Naive B cell (primary cell): ENCODE measurements at regions not wholly inside any gene's neighbourhood (a gene's known extent, or its start where the extent isn't known, plus 50 kb on each side); places are given as distances from the start of the nearest gene placed in this dataset.
"Not testable (repeated sequence)": the region's sequence is repeated elsewhere in the genome, so short reads cannot be mapped to it uniquely, and the experiment has no call there.

Experiments
- ATAC-seq, 2 donors: fragments of 150-1000 bp; cut with Tn5 transposase; 2 replicates each; pipeline ENCODE4 v1.10.0; 2021; ENCODE audit warnings: low read depth in 2 of 2, mild to moderate bottlenecking in 2 of 2, moderate library complexity in 2 of 2
- DNase-seq: peaks from one replicate; pipeline ENCODE4 v3.0.0; 2022
- H3K27ac Mint-ChIP-seq, 6 donors: one replicate each; pipeline ENCODE4 v1.8.0; 2020 to 2022; ENCODE audit warnings: mild to moderate bottlenecking in 6 of 6, mixed read lengths in 6 of 6, moderate library complexity in 5 of 6, inconsistent platforms in 2 of 6
- H3K27me3 Mint-ChIP-seq, 3 donors: one replicate each; pipeline ENCODE4 v1.8.0; 2021 to 2022; ENCODE audit warnings: mixed read lengths in 3 of 3, mild to moderate bottlenecking in 1 of 3
- H3K36me3 Mint-ChIP-seq, 2 donors: one replicate each; pipeline ENCODE4 v1.8.0; 2020 to 2022; ENCODE audit warnings: mixed read lengths in 2 of 2, inconsistent platforms in 1 of 2, mild to moderate bottlenecking in 1 of 2
- H3K4me1 Mint-ChIP-seq, 3 donors: one replicate each; pipeline ENCODE4 v1.8.0; 2020 to 2022; ENCODE audit warnings: mixed read lengths in 3 of 3, inconsistent platforms in 1 of 3, mild to moderate bottlenecking in 1 of 3, moderate library complexity in 1 of 3
- H3K4me3 Mint-ChIP-seq, 8 donors: one replicate each; pipeline ENCODE4 v1.8.0; 2020 to 2022; ENCODE audit warnings: mild to moderate bottlenecking in 8 of 8, mixed read lengths in 8 of 8, moderate library complexity in 8 of 8, inconsistent platforms in 2 of 8
- H3K9me3 Mint-ChIP-seq, 7 donors: one replicate each; pipeline ENCODE4 v1.8.0; 2020 to 2022; ENCODE audit warnings: mixed read lengths in 7 of 7, mild to moderate bottlenecking in 5 of 7, inconsistent platforms in 2 of 7, moderate library complexity in 1 of 7

DNA sequence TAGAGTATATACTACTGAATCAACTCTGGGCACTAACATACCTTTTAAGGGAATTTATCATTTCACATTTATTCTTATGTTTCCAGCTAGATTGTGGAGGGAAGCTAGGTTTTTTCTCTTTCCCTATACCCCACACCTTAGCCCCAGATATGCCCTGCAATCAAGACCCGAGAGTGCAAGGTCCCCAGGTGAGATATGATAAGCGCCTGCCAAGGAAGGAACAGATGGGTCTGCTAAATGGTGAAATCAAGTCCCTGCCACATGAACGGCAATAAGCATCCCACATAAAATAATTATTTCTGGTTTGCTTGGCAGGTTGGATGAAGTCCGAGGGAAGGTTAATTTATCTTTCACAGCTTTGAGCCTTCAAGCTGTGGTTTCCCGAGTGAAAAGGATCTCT lies 195.5 kb downstream of the TOX3 start:
- H3K27ac Mint-ChIP-seq = no peak overlapping the region
- no peaks in the 10 kb centered on the region for H3K4me1 Mint-ChIP-seq
- peaks cover 0 to 10% (median 4%) of the 10 kb centered on the region in 7 donors for H3K9me3 Mint-ChIP-seq
- H3K27me3 Mint-ChIP-seq = no peaks in the 10 kb centered on the region
- no peak overlapping the region for H3K4me3 Mint-ChIP-seq
- H3K36me3 Mint-ChIP-seq = no peaks in the 10 kb centered on the region
- DNase-seq = no peak
- no peak for ATAC-seq

DNA sequence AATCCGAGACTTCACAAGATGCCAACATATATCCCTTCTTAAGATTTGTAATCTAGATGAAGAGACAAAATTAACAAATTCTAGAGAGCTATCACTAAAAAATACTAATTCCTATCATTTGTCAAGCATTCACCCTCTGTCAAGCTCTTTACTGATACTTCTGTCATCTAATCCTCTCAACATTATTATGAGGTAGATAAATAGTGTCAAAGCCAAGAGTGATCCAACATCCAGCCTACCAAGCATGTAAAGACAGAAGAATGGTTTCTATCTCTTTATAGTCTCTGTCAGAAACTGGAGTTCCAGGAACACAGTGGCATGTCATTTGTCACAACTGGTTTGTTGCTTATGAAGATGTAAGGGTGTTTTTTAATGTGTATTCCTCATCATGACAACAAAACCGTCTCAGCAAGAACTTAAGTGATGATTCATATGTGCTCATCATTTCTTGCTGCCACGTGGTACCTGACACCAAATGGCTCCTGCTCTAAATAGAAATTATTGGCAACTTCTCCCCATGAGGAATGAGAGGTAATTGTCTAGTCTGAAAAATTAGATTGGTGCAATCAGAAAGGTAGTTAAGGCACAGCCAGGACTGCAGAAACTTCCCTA lies 196.8 kb downstream of the TOX3 start:
- no peaks in the 10 kb centered on the region for H3K4me1 Mint-ChIP-seq
- H3K36me3 Mint-ChIP-seq = no peaks in the 10 kb centered on the region
- no peaks in the 10 kb centered on the region for H3K27me3 Mint-ChIP-seq
- ATAC-seq (no peak), DNase-seq (no peak)
- H3K9me3 Mint-ChIP-seq = peaks cover 0 to 10% (median 2%) of the 10 kb centered on the region in 7 donors
- no peak overlapping the region for H3K27ac Mint-ChIP-seq
- no peak overlapping the region for H3K4me3 Mint-ChIP-seq

DNA sequence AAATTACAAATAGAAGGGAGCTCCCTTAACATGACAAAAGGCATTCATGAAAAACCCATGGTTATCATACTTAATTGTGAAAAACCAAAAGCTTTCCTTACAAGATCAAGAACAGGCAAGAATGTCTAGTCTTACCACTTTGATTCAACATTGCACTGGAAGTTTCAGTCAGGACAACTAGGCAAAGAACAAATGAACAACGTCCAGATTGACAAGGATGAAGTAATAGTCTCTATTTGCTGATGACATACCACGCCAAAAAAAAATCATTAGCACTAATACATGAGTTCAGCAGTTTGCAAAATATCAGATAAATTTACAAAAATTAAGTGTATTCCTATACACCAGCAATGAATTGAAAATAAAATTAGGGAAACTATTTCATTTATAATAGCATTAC lies 200.2 kb downstream of the TOX3 start:
- ATAC-seq (no peak), DNase-seq (no peak)
- H3K9me3 Mint-ChIP-seq = peaks cover 0 to 8% (median 4%) of the 10 kb centered on the region in 7 donors
- H3K4me3 Mint-ChIP-seq = no peak overlapping the region
- no peaks in the 10 kb centered on the region for H3K36me3 Mint-ChIP-seq
- H3K27ac Mint-ChIP-seq = no peak overlapping the region
- no peaks in the 10 kb centered on the region for H3K27me3 Mint-ChIP-seq
- H3K4me1 Mint-ChIP-seq = no peaks in the 10 kb centered on the region

DNA sequence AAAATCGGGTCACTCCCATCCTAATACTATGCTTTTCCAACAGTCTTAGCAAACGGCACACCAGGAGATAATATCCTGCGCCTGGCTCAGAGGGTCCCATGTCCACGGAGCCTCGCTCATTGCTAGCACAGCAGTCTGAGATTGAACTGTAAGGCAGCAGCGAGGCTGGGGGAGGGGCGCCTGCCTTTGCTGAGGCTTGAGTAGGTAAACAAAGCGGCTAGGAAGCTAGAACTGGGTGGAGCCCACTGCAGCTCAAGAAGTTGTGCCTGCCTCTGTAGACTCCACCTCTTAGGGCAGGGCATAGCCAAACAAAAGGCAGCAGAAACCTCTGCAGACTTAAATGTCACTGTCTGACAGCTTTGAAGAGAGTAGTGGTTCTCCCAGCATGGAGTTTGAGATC lies 213.3 kb downstream of the TOX3 start:
- not testable (repeated sequence) for DNase-seq, ATAC-seq, H3K36me3 Mint-ChIP-seq, H3K4me1 Mint-ChIP-seq, H3K4me3 Mint-ChIP-seq, H3K27me3 Mint-ChIP-seq, H3K27ac Mint-ChIP-seq
- peaks cover 0 to 26% (median 19%) of the 10 kb centered on the region in 7 donors for H3K9me3 Mint-ChIP-seq

GRCh38 chr16:52320930-52321439 lies 226.0 kb downstream of the TOX3 start:
- no peak for DNase-seq
- Mint-ChIP-seq H3K9me3 (peaks cover 4 to 16% (median 9%) of the 10 kb centered on the region in 7 donors), H3K4me3 (no peak overlapping the region), H3K27ac (no peak overlapping the region), H3K27me3 (no peaks in the 10 kb centered on the region), H3K36me3 (no peaks in the 10 kb centered on the region), H3K4me1 (no peaks in the 10 kb centered on the region)
- no peak for ATAC-seq

GRCh38 chr16:52318302-52319009 lies 228.5 kb downstream of the TOX3 start:
- Mint-ChIP-seq H3K4me3 (no peak overlapping the region), H3K27ac (no peak overlapping the region), H3K9me3 (peaks cover 0 to 23% (median 9%) of the 10 kb centered on the region in 7 donors), H3K36me3 (no peaks in the 10 kb centered on the region), H3K27me3 (no peaks in the 10 kb centered on the region), H3K4me1 (no peaks in the 10 kb centered on the region)
- no peak for DNase-seq
- no peak for ATAC-seq

GRCh38 chr16:52316241-52316640 lies 230.7 kb downstream of the TOX3 start:
- no peak overlapping the region for H3K27ac Mint-ChIP-seq
- ATAC-seq (no peak), DNase-seq (no peak)
- H3K27me3 Mint-ChIP-seq = no peaks in the 10 kb centered on the region
- no peak overlapping the region for H3K4me3 Mint-ChIP-seq
- H3K36me3 Mint-ChIP-seq = no peaks in the 10 kb centered on the region
- no peaks in the 10 kb centered on the region for H3K4me1 Mint-ChIP-seq
- H3K9me3 Mint-ChIP-seq = peaks cover 0 to 13% (median 4%) of the 10 kb centered on the region in 7 donors

DNA sequence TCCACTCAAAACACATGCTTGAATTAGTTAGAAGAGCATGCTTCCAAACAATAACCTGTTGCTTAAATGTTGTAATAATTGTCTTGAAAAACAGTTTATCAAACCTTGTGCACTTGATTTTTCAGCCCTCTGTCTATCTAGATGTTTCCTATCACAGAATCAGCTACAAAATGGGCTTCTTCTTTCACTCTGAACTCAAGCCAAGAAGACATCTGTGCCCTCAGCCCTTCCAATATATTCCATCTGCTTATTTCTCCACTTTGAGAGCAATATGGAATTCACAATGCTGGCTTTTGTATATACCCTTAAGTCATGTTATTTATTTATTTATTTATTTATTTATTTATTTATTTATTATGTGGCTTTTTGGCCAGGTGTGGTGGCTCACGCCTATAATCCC lies 234.2 kb downstream of the TOX3 start:
- no peaks in the 10 kb centered on the region for H3K4me1 Mint-ChIP-seq
- H3K27ac Mint-ChIP-seq = no peak overlapping the region
- DNase-seq (no peak), ATAC-seq (no peak)
- H3K27me3 Mint-ChIP-seq = no peaks in the 10 kb centered on the region
- H3K36me3 Mint-ChIP-seq = no peaks in the 10 kb centered on the region
- H3K9me3 Mint-ChIP-seq = peaks cover 0 to 8% (median 4%) of the 10 kb centered on the region in 7 donors
- H3K4me3 Mint-ChIP-seq = no peak overlapping the region

DNA sequence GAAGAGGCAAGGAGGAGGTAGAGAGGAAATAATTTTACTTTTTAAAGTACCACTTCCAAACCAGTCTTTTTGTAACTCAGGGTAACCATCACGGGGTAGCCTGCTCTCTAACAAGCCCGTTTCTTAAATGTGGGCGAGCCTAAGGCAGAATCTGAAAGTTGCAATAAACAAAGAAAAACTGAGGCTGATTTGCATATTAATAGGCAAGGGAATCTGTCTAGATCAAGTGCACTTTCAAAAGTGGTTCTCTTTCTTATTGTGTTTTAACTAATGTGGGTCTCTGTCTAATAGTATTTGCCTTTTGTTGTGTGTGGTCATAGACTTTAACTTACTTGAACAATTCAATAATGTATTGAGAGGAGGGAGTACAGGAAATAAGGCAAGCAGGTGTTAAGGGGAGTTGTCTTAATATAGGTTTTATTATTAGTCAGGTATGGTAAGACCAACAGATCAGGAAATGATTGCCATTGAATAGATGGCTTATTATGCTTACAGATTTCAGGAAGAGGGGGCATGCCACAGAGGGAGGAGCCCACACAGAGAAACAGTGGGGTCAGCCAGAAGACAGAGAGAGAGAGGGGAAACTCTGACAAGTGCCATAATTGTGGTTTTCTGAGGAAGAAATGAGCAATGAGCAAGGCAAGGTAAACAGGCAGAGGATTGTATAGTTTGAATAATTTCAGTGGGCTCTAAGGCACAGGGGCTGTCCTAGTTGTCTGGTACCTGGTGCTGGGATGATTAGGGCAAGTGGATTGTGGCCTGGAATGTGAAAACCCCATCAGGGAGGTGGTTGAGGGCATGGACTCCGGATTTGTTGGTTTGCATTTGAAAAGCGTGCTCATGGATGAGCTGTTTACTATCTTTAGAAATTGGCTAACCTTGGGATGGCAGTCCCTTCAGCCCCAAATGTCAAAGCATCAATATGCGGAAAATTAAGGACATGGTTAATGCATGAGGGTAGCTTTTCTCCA lies 237.2 kb downstream of the TOX3 start:
- ATAC-seq (no peak), DNase-seq (no peak)
- no peak overlapping the region for H3K4me3 Mint-ChIP-seq
- H3K4me1 Mint-ChIP-seq = no peaks in the 10 kb centered on the region
- no peaks in the 10 kb centered on the region for H3K27me3 Mint-ChIP-seq
- no peaks in the 10 kb centered on the region for H3K36me3 Mint-ChIP-seq
- H3K27ac Mint-ChIP-seq = no peak overlapping the region
- peaks cover 0 to 4% (median 2%) of the 10 kb centered on the region in 7 donors for H3K9me3 Mint-ChIP-seq

- Mint-ChIP-seq H3K36me3 (no peaks in the 10 kb centered on the region), H3K9me3 (peaks cover 0 to 4% (median 0%) of the 10 kb centered on the region in 7 donors)
- no peak for ATAC-seq
Measured at GRCh38 chr16:52308051-52308450, 238.9 kb downstream of the TOX3 start.

DNA sequence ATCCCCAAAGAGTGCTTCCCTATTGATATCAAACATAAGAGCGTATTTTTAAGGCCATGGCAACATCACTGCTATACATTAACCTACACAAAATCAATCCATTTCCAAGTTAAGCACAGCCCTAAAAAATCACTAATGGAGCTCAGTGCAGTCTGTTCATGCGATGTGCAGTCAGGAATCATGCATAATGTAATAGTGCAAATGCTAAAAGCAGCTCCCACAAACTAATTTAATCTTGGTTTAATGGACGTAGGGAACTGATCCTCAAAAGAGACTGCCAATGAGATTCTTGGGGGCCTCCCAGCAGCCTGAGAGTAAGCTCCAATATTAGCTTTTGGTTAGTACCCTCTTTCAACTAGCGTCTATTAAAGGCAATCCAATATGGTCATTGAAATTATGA lies 245.9 kb downstream of the TOX3 start:
- DNase-seq (no peak), ATAC-seq (no peak)
- peaks cover 0 to 12% (median 4%) of the 10 kb centered on the region in 7 donors for H3K9me3 Mint-ChIP-seq
- no peak overlapping the region for H3K27ac Mint-ChIP-seq
- no peaks in the 10 kb centered on the region for H3K36me3 Mint-ChIP-seq
- H3K4me3 Mint-ChIP-seq = no peak overlapping the region
- no peaks in the 10 kb centered on the region for H3K27me3 Mint-ChIP-seq
- H3K4me1 Mint-ChIP-seq = no peaks in the 10 kb centered on the region

More at GRCh38 chr16:52308051-52308450, 238.9 kb downstream of the TOX3 start:
- Mint-ChIP-seq H3K27me3 (no peaks in the 10 kb centered on the region), H3K27ac (no peak overlapping the region), H3K4me3 (no peak overlapping the region), H3K4me1 (no peaks in the 10 kb centered on the region)
- DNase-seq = no peak

DNA sequence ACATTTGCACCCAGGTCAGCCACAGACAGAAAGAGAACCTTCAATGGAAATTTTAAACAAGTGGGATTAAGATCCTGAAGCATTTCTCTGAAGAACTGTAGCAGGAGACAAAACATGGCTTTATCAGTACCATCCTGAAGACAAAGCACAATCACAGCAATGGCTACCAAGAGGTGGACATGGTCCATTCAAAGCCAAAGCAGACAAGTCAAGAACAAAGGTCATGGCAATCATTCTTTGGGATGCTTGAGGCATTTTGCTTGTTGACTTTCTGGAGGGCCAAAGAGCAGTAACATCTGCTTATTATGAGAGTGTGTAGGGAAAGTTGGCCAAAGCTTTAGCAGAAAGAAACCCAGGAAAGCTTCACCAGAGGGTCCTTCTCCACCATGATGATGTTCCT lies 248.2 kb downstream of the TOX3 start:
- H3K9me3 Mint-ChIP-seq = peaks cover 0 to 24% (median 4%) of the 10 kb centered on the region in 7 donors
- no peak overlapping the region for H3K4me3 Mint-ChIP-seq
- H3K4me1 Mint-ChIP-seq = no peaks in the 10 kb centered on the region
- H3K27me3 Mint-ChIP-seq = no peaks in the 10 kb centered on the region
- peaks cover 0 to 4% of the 10 kb centered on the region in 2 donors for H3K36me3 Mint-ChIP-seq
- ATAC-seq (no peak), DNase-seq (no peak)
- H3K27ac Mint-ChIP-seq = no peak overlapping the region

DNA sequence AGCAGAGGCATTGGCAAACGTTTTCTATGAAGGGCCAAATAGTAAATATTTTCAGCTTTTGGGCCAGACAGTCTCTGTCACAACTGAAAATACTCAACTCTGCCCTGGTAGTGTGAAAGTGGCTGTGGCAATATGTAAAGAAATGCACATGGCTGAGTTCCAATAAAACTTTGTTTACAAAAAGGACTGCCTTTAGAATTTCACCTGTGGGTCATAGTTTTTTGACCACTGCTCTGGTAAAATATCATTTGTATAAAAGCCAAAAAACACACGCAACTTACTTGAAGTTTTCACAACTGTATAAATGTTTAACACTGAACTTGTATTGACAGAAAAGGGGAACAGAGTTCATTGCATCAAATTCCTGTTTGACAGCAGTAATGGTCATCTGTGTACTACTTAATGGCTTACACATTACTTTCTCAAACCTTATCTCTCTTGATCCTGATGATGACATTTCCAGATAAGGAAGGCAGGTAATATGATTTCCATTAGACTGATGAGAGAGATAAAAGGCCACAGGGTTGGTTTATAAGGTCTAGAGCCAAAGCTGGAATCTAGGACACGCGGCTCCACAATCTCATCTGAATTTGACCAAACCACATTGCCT lies 250.1 kb downstream of the TOX3 start:
- not testable (repeated sequence) for DNase-seq, H3K27ac Mint-ChIP-seq, H3K4me3 Mint-ChIP-seq, H3K4me1 Mint-ChIP-seq, ATAC-seq, H3K36me3 Mint-ChIP-seq, H3K27me3 Mint-ChIP-seq
- peaks cover 2 to 30% (median 2%) of the 10 kb centered on the region in 7 donors for H3K9me3 Mint-ChIP-seq
